AG04450 (cell line): ENCODE measurements at regions not wholly inside any gene's neighbourhood (a gene's known extent, or its start where the extent isn't known, plus 50 kb on each side); places are given as distances from the start of the nearest gene placed in this dataset.

Experiments used
- CTCF ChIA-PET: fragments of 300-600, 350-600 bp; formaldehyde crosslinking; extraction: SDS; loops from one replicate; lab custom pipeline; 2022; ENCODE audit warnings: antibody characterized with exemption, inconsistent platforms; lab: Charles Lee
- POLR2A ChIA-PET: fragments of 350-600 bp; formaldehyde crosslinking; extraction: SDS; loops from one replicate; lab custom pipeline; 2021; ENCODE audit warnings: antibody characterized with exemption, inconsistent platforms; lab: Yijun Ruan, JAX
- DNase-seq: peaks from one replicate; pipeline ENCODE4 v3.0.0-alpha.2; 2011; ENCODE audit warnings: low read depth, low spot score
- H3K27ac ChIP-seq: one replicate; pipeline ENCODE4 v1.5.1; 2012; ENCODE audit warnings: low read depth, low read length, control low read depth
- H3K27me3 ChIP-seq: one replicate; pipeline ENCODE4 v1.6.0; 2012; ENCODE audit warnings: low read length; ENCODE audit not compliant: control insufficient read depth, insufficient read depth
- H3K4me3 ChIP-seq: 2 replicates; pipeline ENCODE4 v1.5.1; 2011; ENCODE audit warnings: mild to moderate bottlenecking, low read depth, low read length, control low read depth
- H3K9me3 ChIP-seq: 2 replicates; pipeline ENCODE4 v1.5.1; 2012; ENCODE audit warnings: low read length; ENCODE audit not compliant: control insufficient read depth, insufficient read depth
- CTCF ChIP-seq: IDR thresholded peaks from 2 replicates; pipeline ENCODE4 v1.5.1; 2011; ENCODE audit warnings: low read depth, low read length, control low read depth, inconsistent platforms

GRCh38 chr3:22159004-22159695 is 408.1 kb upstream of the ZNF385D start:
- ChIA-PET POLR2A (no interaction called here), CTCF (no interaction called here)
- Histone ChIP-seq H3K27me3 (no peaks in the 10 kb centered on the region), H3K9me3 (no peaks in the 10 kb centered on the region), H3K4me3 (no peak overlapping the region), H3K27ac (no peak overlapping the region)
- no peak for TF ChIP-seq CTCF
- DNase-seq: no peak

- Histone ChIP-seq H3K27me3 (no peaks in the 10 kb centered on the region), H3K9me3 (no peaks in the 10 kb centered on the region), H3K4me3 (no peak overlapping the region), H3K27ac (no peak overlapping the region)
- no peak for TF ChIP-seq CTCF
- CTCF ChIA-PET: no interaction called here
- POLR2A ChIA-PET: no interaction called here
- no peak for DNase-seq
Observed at GRCh38 chr3:22161315-22161714, 410.3 kb upstream of the ZNF385D start.

GRCh38 chr3:22170370-22170769 is 419.4 kb upstream of the ZNF385D start:
- H3K4me3 ChIP-seq: no peak overlapping the region
- H3K27me3 ChIP-seq: no peaks in the 10 kb centered on the region
- DNase-seq: no peak
- H3K27ac ChIP-seq: no peak overlapping the region
- ChIA-PET CTCF (no interaction called here), POLR2A (no interaction called here)
- H3K9me3 ChIP-seq: no peaks in the 10 kb centered on the region
- no peak for TF ChIP-seq CTCF

GRCh38 chr3:22172964-22173363 is 422.0 kb upstream of the ZNF385D start:
- CTCF ChIA-PET: interaction anchor here (0.5 kb wide), 1 partner anchor 9 kb away, joined by 7 read pairs; no protein-coding TSS in a partner anchor
- DNase-seq: no peak

More at GRCh38 chr3:22172964-22173363, 422.0 kb upstream of the ZNF385D start:
- no peaks in the 10 kb centered on the region for H3K27me3 ChIP-seq
- TF ChIP-seq CTCF: no peak
- no peak overlapping the region for H3K27ac ChIP-seq
- H3K9me3 ChIP-seq: no peaks in the 10 kb centered on the region
- H3K4me3 ChIP-seq: no peak overlapping the region
- POLR2A ChIA-PET: no interaction called here
